Loucy (cell line): ENCODE measurements at regions not wholly inside any gene's neighbourhood (a gene's known extent, or its start where the extent isn't known, plus 50 kb on each side); places are given as distances from the start of the nearest gene placed in this dataset.

Source experiments
- H2AFZ ChIP-seq: fragments of 200-600 bp; sonication (generic); 2 replicates; pipeline ENCODE4 v1.6.0; 2016; ENCODE audit warnings: antibody characterized with exemption, mild to moderate bottlenecking, low read length, moderate library complexity
- H3F3A ChIP-seq: fragments of 200-600 bp; 2 replicates; pipeline ENCODE4 v1.6.0; 2016; ENCODE audit warnings: antibody characterized with exemption, low read depth, mild to moderate bottlenecking
- H3K27me3 ChIP-seq: fragments of 200-600 bp; sonication (generic); 2 replicates; pipeline ENCODE4 v1.6.1; 2014; ENCODE audit warnings: low read length, mild to moderate bottlenecking; ENCODE audit not compliant: insufficient read depth, poor library complexity, severe bottlenecking
- H3K36me3 ChIP-seq: fragments of 200-600 bp; sonication (generic); 2 replicates; pipeline ENCODE4 v1.6.1; 2016; ENCODE audit warnings: low read length; ENCODE audit not compliant: insufficient read depth
- H3K4me1 ChIP-seq: fragments of 200-600 bp; sonication (generic); 2 replicates; pipeline ENCODE4 v1.5.1; 2014; ENCODE audit warnings: low read length, mild to moderate bottlenecking; ENCODE audit not compliant: insufficient read depth, poor library complexity, severe bottlenecking
- H3K4me2 ChIP-seq: fragments of 200-600 bp; sonication (generic); 2 replicates; pipeline ENCODE4 v1.6.0; 2014; ENCODE audit warnings: antibody characterized with exemption, low read length, low read depth, mild to moderate bottlenecking; ENCODE audit not compliant: poor library complexity, severe bottlenecking
- H3K4me3 ChIP-seq: fragments of 200-600 bp; sonication (generic); 2 replicates; pipeline ENCODE4 v1.5.1; 2014; ENCODE audit warnings: low read length, mild to moderate bottlenecking, mixed read lengths; ENCODE audit not compliant: poor library complexity, severe bottlenecking
- H3K79me2 ChIP-seq: fragments of 200-600 bp; sonication (generic); 2 replicates; pipeline ENCODE4 v1.6.1; 2014; ENCODE audit warnings: low read length; ENCODE audit not compliant: insufficient read depth
- H3K9ac ChIP-seq: fragments of 200-600 bp; sonication (generic); 2 replicates; pipeline ENCODE4 v1.6.0; 2014; ENCODE audit warnings: mild to moderate bottlenecking, low read depth, low read length, moderate library complexity; ENCODE audit not compliant: poor library complexity, severe bottlenecking
- H3K9me2 ChIP-seq: fragments of 200-600 bp; sonication (generic); replicated peaks from 2 replicates; pipeline ENCODE4 v1.6.1; 2016; ENCODE audit warnings: low read depth, low read length, mixed read lengths
- H3K9me3 ChIP-seq: fragments of 200-600 bp; sonication (generic); 2 replicates; pipeline ENCODE4 v1.6.1; 2014; ENCODE audit warnings: mild to moderate bottlenecking, antibody characterized with exemption, low read length, low read depth; ENCODE audit not compliant: insufficient read depth
- H4K20me1 ChIP-seq: fragments of 200-600 bp; sonication (generic); 2 replicates; pipeline ENCODE4 v1.6.0; 2014; ENCODE audit warnings: antibody characterized with exemption, low read length, mild to moderate bottlenecking; ENCODE audit not compliant: insufficient read depth, poor library complexity, severe bottlenecking
- CTCF ChIP-seq: fragments of 200-600 bp; sonication (generic); conservative IDR thresholded peaks from 2 replicates; pipeline ENCODE4 v1.5.1; 2014; ENCODE audit warnings: mild to moderate bottlenecking, antibody characterized with exemption, low read length
- EZH2phosphoT487 ChIP-seq: fragments of 200-600 bp; IDR thresholded peaks from 2 replicates; pipeline ENCODE4 v1.6.1; 2018; ENCODE audit warnings: antibody characterized with exemption, mild to moderate bottlenecking, moderate library complexity, borderline replicate concordance

GRCh38 chr20:61140576-61140975 is 111.5 kb upstream of the CDH4 start:
- no peaks in the 10 kb centered on the region for H3K4me1 ChIP-seq
- H2AFZ ChIP-seq = no peak overlapping the region
- no peaks in the 10 kb centered on the region for H3F3A ChIP-seq
- no peak for TF ChIP-seq CTCF
- no peak for TF ChIP-seq EZH2phosphoT487
- H3K9ac ChIP-seq = no peak overlapping the region
- no peaks in the 10 kb centered on the region for H3K27me3 ChIP-seq
- H3K36me3 ChIP-seq = no peaks in the 10 kb centered on the region
- H3K79me2 ChIP-seq = no peaks in the 10 kb centered on the region
- H4K20me1 ChIP-seq = no peaks in the 10 kb centered on the region
- H3K4me2 ChIP-seq = no peak overlapping the region
- H3K9me3 ChIP-seq = no peaks in the 10 kb centered on the region
- no peaks in the 10 kb centered on the region for H3K9me2 ChIP-seq
- H3K4me3 ChIP-seq = no peak overlapping the region

DNA sequence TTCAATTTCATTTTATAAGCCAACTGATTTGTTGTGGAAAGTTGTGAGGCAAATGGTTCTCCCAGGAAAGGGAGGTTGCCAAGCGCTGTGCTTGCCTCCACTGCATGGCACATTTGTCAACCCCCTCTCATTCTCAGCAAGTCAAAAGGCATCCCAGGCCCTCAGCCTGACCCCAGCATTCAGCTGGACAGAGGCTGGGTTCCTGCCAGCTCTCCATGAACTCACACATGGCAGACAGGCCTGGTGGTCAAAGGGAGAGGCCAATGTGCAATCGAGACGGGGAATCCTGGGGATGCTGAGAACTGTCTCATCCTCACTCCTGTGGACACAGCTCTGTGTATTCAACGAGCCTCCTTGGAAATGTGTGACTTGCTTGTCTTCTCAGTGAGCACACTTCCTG is 106.0 kb upstream of the CDH4 start:
- Histone ChIP-seq H3F3A (no peaks in the 10 kb centered on the region), H3K9me3 (no peaks in the 10 kb centered on the region), H3K27me3 (no peaks in the 10 kb centered on the region), H3K9ac (no peak overlapping the region), H3K4me3 (no peak overlapping the region), H4K20me1 (no peaks in the 10 kb centered on the region), H2AFZ (no peak overlapping the region), H3K4me2 (no peak overlapping the region), H3K9me2 (no peaks in the 10 kb centered on the region), H3K79me2 (no peaks in the 10 kb centered on the region), H3K4me1 (no peaks in the 10 kb centered on the region), H3K36me3 (no peaks in the 10 kb centered on the region)
- no peak for TF ChIP-seq EZH2phosphoT487
- no peak for TF ChIP-seq CTCF

- Histone ChIP-seq H3K36me3 (no peaks in the 10 kb centered on the region), H4K20me1 (no peaks in the 10 kb centered on the region), H2AFZ (no peak overlapping the region), H3K79me2 (no peaks in the 10 kb centered on the region), H3K9ac (no peak overlapping the region), H3K9me2 (no peaks in the 10 kb centered on the region), H3F3A (no peaks in the 10 kb centered on the region), H3K4me1 (no peaks in the 10 kb centered on the region), H3K9me3 (no peaks in the 10 kb centered on the region), H3K27me3 (no peaks in the 10 kb centered on the region), H3K4me2 (no peak overlapping the region), H3K4me3 (no peak overlapping the region)
- TF ChIP-seq EZH2phosphoT487 = no peak
- TF ChIP-seq CTCF = no peak
Observed at GRCh38 chr20:61149636-61150035, 102.4 kb upstream of the CDH4 start.
